ENCODE measurements at regions not wholly inside any gene's neighbourhood (a gene's known extent, or its start where the extent isn't known, plus 50 kb on each side); places are given as distances from the start of the nearest gene placed in this dataset.

GRCh38 chr7:50854831-50855230, 72.1 kb upstream of the GRB10 start:
- no peak overlapping the region for H3K4me3 ChIP-seq (ENCODE audit: low read depth, low read length)
- in situ Hi-C loops (cut with HindIII; ENCODE audit: low sequenced_read_pairs): no loop called here
- DNase-seq (ENCODE audit: low read depth): no peak
- TF ChIP-seq CTCF (IDR thresholded peaks at IDR 0.05; ENCODE audit: low read depth, low read length, missing control alignments): no peak

GRCh38 chr7:50854247-50854646, 71.6 kb upstream of the GRB10 start:
- TF ChIP-seq CTCF (IDR thresholded peaks at IDR 0.05; ENCODE audit: low read depth, low read length, missing control alignments): no peak
- in situ Hi-C loops (cut with HindIII; ENCODE audit: low sequenced_read_pairs): no loop called here
- no peak for DNase-seq (ENCODE audit: low read depth)
- H3K4me3 ChIP-seq (ENCODE audit: low read depth, low read length): no peak overlapping the region

GRCh38 chr7:50853311-50853710, 70.6 kb upstream of the GRB10 start:
- DNase-seq (ENCODE audit: low read depth): no peak
- H3K4me3 ChIP-seq (ENCODE audit: low read depth, low read length): no peak overlapping the region
- no peak for TF ChIP-seq CTCF (IDR thresholded peaks at IDR 0.05; ENCODE audit: low read depth, low read length, missing control alignments)
- in situ Hi-C loops (cut with HindIII; ENCODE audit: low sequenced_read_pairs): no loop called here

GRCh38 chr7:50852901-50853300, 70.2 kb upstream of the GRB10 start:
- TF ChIP-seq CTCF (IDR thresholded peaks at IDR 0.05; ENCODE audit: low read depth, low read length, missing control alignments): no peak
- H3K4me3 ChIP-seq (ENCODE audit: low read depth, low read length): no peak overlapping the region
- in situ Hi-C loops (cut with HindIII; ENCODE audit: low sequenced_read_pairs): no loop called here
- no peak for DNase-seq (ENCODE audit: low read depth)

GRCh38 chr7:50851891-50852290, 69.2 kb upstream of the GRB10 start:
- no peak for DNase-seq (ENCODE audit: low read depth)
- H3K4me3 ChIP-seq (ENCODE audit: low read depth, low read length): no peak overlapping the region
- no peak for TF ChIP-seq CTCF (IDR thresholded peaks at IDR 0.05; ENCODE audit: low read depth, low read length, missing control alignments)
- in situ Hi-C loops (cut with HindIII; ENCODE audit: low sequenced_read_pairs): no loop called here

GRCh38 chr7:50851451-50851850, 68.8 kb upstream of the GRB10 start:
- no peak for DNase-seq (ENCODE audit: low read depth)
- H3K4me3 ChIP-seq (ENCODE audit: low read depth, low read length): no peak overlapping the region
- in situ Hi-C loops (cut with HindIII; ENCODE audit: low sequenced_read_pairs): no loop called here
- TF ChIP-seq CTCF (IDR thresholded peaks at IDR 0.05; ENCODE audit: low read depth, low read length, missing control alignments): no peak

- in situ Hi-C loops (cut with HindIII; ENCODE audit: low sequenced_read_pairs): no loop called here
- no peak for TF ChIP-seq CTCF (IDR thresholded peaks at IDR 0.05; ENCODE audit: low read depth, low read length, missing control alignments)
- DNase-seq (ENCODE audit: low read depth): no peak
- no peak overlapping the region for H3K4me3 ChIP-seq (ENCODE audit: low read depth, low read length)
Observed at GRCh38 chr7:50849991-50850390, 67.3 kb upstream of the GRB10 start.

All from astrocyte of the cerebellum (primary cell).